Transverse colon (tissue), 4 donors: ENCODE measurements at regions not wholly inside any gene's neighbourhood (a gene's known extent, or its start where the extent isn't known, plus 50 kb on each side); places are given as distances from the start of the nearest gene placed in this dataset.

Experiments
- EP300 ChIP-seq: sonication (generic); formaldehyde crosslinking; IDR thresholded peaks from one replicate; pipeline ENCODE4 v1.6.1; 2017; ENCODE audit warnings: antibody characterized with exemption, low read depth
- POLR2A ChIP-seq: fragments of 450-650 bp; IDR thresholded peaks from one replicate; pipeline ENCODE4 v1.6.1; 2016; ENCODE audit warnings: antibody characterized with exemption, mild to moderate bottlenecking, moderate library complexity
- POLR2AphosphoS5 ChIP-seq, 3 donors: sonication (generic); formaldehyde crosslinking; IDR thresholded peaks; one replicate each; pipeline ENCODE4 v1.6.1; 2016; ENCODE audit warnings: antibody characterized with exemption in 3 of 3
- TF ChIP-seq, protein P1 (sequence below), 5 experiments: fragments of 200-600 bp in 3 of 5; fragments of 450-650 bp in 2 of 5; sonication (generic) in 3 of 5; IDR thresholded peaks; 1 replicate in 2 of 5; 2 replicates in 3 of 5; pipeline ENCODE4 v1.5.1; 2016 to 2017; ENCODE audit warnings: antibody characterized with exemption in 5 of 5, inconsistent platforms in 3 of 5, mild to moderate bottlenecking in 2 of 5, moderate library complexity in 1 of 5

DNA sequence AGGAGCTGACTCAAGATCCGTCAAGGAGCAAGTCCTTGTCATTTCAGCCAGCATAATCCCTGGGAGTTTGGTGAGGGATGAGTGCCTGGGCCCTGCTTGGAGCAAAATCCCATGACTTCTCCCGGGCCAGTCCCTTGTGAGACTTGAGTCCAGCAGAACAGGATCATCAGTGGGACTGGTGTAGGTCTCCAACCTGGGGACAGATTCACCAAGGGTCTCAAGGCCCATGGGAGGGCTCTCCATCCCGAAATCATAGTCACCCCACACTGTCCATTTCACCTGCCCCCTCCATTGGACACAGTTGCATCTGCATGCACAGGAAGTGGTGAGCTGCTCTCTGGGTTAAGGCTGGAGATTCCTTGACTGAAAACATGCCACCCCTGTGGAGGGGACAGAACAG lies 178.2 kb downstream of the FOXD2 start:
- TF ChIP-seq, protein P1, sequence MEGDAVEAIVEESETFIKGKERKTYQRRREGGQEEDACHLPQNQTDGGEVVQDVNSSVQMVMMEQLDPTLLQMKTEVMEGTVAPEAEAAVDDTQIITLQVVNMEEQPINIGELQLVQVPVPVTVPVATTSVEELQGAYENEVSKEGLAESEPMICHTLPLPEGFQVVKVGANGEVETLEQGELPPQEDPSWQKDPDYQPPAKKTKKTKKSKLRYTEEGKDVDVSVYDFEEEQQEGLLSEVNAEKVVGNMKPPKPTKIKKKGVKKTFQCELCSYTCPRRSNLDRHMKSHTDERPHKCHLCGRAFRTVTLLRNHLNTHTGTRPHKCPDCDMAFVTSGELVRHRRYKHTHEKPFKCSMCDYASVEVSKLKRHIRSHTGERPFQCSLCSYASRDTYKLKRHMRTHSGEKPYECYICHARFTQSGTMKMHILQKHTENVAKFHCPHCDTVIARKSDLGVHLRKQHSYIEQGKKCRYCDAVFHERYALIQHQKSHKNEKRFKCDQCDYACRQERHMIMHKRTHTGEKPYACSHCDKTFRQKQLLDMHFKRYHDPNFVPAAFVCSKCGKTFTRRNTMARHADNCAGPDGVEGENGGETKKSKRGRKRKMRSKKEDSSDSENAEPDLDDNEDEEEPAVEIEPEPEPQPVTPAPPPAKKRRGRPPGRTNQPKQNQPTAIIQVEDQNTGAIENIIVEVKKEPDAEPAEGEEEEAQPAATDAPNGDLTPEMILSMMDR (IDR thresholded peaks at IDR 0.05) = no peak
- TF ChIP-seq POLR2A = no peak
- TF ChIP-seq EP300 = no peak
- no peak for TF ChIP-seq POLR2AphosphoS5 (IDR thresholded peaks at IDR 0.05)
